GM21390 (cell line): ENCODE measurements at regions not wholly inside any gene's neighbourhood (a gene's known extent, or its start where the extent isn't known, plus 50 kb on each side); places are given as distances from the start of the nearest gene placed in this dataset.

Source experiments
- ATAC-seq: cut with Tn5 transposase; IDR thresholded peaks from one replicate; pipeline ENCODE4 v1.9.1; 2021; ENCODE audit not compliant: unreplicated experiment

DNA sequence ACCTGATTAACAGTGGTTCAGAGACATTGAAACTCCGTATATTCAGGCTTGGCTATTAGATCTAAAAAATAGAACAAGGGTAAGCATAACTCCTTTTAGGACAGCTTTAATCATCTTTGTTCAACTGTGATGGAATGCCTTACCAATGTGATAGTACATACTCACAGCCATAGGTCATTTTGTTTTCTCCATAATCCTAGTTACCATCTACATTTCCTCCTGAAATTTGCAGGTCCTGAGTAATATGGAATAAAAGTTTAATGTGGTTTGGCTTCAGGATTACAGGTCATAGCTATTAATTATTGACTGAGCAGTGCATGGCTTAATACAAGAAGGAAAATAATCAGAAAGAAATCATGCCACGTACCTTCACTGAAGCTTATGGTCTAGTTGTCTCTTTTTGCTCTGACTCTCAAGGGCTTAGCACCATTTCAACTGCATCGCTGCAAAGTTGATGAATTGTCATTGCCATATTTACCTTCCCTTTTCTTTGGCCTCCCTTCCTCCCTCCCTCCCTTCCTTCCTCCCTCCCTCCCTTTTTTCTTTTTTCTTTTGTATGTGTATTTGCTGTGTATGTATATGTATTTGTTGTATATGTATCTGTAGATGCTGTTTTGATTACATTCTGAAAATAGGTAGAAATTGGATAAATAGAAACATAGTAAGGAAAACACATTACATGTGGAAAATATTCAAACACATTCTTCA lies 250.9 kb upstream of the ZNF608 start:
- no peak for ATAC-seq

DNA sequence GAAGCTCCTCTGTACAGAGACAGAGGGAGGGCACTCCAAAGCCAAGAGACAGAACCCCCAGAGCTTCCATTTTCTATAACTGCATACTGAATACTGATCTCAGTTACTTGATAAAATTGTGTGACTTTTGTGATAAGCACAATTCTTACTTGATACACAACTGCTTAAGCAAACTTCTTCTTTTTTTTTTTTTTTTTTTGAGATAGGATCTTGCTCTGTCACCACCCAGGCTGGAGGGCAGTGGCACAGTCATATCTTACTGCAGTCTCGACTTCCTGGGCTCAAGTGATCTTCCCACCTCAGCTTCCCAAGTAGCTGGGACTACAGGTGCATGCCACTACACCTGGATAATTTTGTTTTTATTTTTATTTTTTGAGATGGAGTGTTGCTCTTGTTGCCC lies 252.1 kb upstream of the ZNF608 start:
- ATAC-seq, result no peak

DNA sequence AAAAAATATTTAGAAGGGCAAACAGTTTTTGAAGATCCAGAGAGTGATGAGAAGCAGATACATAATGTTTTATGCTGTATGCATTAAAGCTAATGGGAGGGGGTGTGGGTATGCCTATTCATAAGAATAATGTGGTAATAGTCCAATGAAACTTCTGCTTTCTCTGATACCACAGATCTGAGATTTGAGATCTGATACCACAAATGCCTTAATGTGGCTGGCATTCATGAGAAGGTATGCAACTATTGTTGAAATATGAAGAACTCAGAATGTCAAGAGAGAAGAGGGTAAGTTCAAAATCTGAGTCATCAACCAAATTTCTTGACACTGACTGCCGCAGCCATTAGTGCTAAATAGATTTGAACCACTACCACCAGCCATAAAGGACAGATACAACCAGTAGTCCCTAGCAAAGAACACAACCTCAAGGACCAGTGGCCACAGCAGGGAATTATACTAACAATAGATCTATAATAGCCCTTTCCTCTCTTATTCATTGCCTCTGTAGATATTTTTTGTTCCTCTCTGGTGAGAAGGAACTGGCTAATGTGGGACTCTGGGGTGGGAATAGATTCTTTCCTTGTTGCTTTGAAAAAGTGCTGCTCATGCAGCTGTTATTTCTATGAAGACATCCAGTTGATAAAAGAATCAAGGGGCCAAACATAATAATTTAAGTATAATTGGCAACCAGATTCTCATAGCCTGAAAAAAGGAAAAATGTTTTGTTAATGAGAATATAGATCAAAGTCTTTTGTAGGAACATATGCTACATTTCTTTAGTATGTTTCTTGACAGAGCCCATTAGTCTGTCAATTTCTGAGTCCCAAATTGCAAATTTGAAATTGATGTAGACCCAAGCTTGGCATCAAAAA lies 256.5 kb upstream of the ZNF608 start:
- no peak for ATAC-seq

DNA sequence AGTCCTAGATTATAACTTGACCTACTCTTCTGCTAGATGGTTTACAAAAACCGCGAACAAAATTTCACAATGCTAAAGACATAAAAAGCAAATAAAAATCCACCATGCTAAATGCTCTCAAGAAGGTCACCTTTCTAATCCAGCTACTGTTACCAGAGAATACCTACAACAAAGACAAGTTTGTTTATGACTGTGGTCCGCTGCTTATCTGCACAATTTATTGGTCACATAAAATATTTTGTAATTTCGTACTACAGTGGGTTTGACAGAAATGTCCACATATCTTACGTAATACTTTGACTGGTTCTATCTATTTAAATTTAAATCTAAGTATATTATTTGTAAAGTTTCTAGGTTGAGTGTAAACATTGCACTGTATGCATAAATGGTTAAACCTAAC lies 257.6 kb upstream of the ZNF608 start:
- no peak for ATAC-seq

DNA sequence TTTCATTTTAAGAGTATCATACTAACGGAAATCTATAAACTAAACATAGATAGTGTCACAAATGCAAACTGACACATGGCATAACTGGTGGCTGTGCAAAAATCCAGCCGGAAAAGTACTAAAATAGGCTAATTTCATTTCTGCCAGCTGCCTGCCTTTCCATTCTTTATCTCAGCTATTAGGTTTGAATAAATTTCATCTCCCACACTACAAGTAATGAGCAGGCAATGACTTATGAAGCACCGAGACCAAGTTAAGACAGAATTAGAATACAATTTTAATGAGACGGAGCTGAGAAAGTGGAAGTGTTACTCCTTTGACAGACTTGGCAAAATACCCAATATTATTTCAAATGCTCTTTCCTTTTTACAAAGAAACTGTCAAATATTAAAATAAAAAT lies 258.8 kb upstream of the ZNF608 start:
- ATAC-seq, result peak; percentile 57

DNA sequence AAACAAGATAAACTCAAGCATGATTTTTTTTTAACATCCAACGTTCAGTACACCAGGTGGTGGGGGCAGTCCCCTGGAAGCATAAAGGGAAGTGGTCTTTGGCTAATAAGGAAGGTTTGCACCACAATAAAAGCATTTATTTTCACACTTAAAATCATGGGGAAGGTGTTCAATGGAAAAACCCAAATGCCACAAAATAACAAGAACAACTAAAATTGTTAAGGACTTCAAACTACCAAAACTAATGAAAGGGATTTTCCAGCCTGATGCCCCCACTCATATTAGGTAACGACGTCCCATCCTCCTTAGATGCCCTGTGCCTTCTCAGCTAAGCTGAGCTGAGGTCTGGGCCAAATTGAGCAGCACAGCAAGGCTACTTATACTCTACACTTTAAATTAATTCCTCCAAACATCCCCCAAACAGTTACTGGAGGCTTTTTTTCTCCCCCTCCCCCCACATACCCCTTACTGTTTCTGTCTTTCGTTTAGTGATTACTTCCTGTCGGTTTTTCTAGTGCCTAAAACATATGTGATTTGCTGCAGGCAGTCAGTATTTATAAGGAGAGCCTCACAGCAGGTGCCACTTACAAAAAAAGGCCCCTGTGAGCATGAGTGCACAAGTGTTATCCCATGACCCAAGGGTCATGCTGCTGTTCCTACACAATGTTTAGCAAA lies 259.7 kb upstream of the ZNF608 start:
- ATAC-seq, result peak; percentile 57

DNA sequence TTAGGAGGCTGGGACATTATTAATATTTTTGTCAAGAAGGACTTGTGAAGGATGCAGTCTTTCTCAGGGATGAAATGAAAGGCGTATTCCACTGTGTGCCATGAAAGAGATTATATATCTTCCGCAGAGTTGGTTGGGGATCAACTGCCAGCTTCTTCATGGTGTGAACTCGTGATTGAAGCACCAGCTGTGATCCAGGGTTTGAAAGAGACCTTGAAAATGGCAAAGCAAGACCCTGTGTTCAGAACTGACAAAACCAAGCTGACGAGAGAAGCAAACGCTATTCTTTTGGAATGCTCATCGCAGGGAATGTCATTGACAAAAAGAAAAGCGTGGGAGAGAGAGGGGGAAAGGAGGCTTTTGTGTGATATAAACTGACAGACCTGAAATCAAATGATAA lies 263.9 kb upstream of the ZNF608 start:
- no peak for ATAC-seq

DNA sequence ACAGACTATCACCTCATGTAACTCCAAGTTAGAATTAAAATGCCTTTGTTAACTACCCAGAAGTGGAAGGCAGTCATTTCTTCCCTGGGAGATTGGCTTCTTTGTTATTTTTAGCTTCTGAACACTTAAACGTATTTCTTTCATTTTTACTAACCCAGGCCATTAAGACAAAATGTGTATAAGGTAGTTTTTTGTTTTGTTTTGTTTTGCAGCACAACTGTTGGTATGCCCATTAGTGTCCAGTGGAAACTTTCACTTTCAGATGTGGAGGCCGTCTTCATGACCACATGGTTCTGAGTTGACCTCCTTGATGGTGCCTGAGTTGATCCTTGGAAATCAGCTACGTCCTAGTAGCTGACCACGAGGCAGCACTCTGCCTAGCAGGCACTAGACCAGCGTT lies 264.6 kb upstream of the ZNF608 start:
- peak; percentile 38 for ATAC-seq

DNA sequence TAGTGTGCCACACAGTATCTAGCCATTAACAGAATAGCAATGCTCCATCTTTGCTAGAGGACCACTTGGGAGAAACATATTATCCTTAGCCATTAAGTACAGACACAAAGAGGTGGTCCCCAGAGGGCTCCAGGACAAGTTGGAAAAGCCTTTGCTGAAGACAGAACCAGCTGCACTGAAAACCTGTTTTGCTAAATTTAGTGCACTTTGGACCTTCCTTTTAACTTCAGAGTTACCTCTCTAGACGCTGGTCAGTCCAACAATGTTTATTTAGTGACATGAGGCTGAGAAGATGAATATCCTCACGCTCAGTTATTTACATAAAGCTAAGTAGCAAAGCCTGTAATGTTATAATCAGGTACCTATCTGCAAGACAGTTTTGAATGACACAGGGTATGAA lies 265.0 kb upstream of the ZNF608 start:
- no peak for ATAC-seq

DNA sequence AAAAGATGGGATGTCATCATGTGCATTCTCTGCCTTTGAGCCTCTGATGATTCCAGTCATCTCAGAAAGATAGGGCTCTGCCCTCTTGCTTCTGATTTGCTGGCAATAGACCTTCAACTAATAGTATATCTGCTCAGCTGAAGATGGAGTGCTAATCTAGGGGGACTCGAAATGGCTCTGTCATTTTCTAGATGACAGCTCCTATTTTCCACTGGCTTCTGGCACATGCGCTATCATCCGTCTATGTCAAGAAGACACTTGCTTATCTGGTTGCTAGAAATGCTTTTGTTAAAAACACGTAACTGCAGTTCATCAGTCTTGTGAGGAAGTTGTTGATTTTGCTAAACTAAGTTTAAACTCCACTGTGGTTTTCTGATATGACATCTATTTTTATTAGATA lies 265.5 kb upstream of the ZNF608 start:
- ATAC-seq, result no peak

DNA sequence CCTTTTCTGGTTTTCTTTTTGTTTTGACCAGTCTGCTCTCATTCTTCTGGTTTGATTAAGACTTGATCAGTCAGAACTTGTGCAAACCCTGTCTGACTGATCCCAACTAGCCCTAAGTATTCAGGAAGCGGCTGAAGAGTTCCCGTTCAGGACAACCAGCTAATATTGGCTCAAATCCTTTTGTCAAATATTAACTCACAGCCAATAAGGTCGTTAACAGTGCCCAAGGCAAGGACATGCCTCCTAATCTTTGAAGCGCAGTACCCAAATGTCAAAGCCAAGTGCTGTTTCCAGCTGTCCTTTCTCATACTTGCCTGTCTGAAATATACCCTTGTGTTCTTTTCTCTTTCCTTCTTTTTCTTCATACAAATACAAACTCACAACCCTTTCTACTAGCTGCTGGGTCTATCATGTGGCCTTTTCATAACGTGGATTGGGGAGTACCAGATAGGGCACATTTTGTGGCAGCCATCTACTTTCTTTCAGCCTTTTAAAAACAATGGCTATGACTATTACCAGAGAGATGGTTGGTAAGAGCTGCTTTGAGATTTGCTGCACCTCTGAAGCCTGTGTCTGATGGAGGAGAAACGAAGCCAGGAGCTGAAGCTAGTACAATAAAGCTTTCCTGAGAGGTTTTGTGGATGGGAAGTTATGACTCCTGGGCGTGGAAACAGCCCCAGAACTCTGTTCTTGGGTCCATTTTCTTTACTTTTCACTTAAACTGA lies 266.4 kb upstream of the ZNF608 start:
- no peak for ATAC-seq

DNA sequence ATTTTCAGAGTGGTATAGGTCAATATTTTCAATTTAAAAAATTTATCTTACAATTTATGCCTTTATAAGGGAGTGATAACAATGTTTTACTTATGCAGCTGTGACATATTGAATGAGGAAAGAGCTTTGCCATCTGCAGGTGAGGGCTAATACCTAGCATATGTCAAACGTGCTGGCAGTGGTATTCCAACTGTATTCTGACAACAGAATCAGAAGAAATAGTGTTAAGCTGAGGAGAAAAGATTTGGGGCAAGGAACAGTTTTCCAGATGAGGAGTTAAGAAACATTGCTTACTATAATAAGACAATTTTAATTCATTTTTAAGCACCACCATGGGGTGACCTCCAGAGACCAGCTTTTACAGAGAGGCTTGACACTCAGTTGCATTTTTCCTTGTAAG lies 267.8 kb upstream of the ZNF608 start:
- ATAC-seq, result no peak

DNA sequence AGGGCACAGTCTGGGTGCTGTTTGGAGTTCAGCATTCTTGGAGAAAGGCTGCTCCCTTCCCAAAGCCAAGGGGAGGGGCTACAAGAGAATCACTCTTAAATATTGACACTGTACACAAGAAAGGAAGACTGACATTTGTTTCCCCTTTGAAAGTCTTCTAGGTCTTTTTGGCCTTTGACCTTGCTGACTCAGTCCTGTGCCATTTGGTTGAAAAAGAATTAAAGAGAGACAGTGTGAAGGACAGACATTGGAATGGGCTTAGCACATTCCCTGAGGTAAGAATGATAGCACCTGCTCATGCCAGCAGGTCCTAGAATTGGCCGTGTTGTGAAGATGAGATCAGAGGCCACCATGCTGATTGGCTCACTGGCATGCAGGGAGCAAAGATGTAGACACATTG lies 271.4 kb upstream of the ZNF608 start:
- no peak for ATAC-seq

DNA sequence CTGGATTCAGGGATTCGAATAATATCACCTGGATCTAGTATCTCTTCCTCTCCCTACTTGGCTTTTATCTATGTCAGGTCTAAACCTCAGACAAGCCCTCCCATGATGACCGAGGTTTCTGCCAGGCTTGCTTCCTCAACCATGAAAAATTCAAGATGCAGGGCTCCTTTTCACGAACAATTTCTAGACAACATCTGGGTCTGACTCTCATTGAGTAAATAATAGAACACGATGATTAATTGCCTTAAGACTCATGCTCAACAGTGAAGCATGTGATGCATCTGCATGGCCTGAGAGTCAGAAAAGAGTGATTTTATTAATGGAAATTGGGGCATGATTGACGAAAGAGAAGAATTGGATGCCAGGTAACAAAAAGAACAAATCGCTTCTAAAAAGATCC lies 277.2 kb upstream of the ZNF608 start:
- ATAC-seq, result no peak

DNA sequence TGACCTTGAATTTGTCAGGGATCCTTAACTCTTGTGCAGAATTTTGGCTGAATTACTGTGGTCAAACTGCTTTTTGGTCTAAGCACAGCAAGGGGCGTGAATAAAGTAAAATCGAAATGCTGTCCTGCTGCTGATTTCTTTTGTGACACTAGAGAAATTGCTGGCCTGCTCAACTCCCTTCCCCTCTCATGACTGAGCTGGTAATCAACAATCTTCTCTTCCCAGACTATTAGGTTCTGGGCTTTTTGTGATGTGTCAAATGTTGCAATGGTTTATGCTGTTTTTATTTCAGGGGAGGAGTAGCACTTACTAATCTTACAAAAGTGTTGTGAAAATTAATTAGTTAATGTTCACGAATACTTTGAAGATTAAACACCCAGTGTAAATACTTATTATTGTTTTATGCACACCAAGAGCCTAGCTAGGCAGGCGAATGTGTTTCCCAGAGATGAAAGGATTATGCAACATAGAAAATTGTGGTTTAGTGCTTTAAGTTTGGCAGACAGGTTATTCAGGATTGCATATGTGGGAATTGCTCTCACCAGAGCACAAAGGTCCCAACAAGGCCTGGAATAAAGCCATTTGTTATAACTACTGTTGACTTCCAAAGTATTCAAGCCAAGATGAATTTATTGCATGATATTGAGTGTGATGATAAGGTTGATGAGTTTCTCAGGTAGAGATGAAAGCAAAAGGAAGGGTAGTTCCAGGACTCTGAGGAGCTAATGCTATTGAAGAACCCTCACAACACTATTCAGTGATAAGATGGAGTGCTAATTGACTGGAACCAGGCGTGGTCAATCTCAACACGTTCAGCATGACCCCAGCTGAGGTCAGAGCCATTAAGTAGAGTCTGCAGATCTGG lies 280.7 kb upstream of the ZNF608 start:
- no peak for ATAC-seq

DNA sequence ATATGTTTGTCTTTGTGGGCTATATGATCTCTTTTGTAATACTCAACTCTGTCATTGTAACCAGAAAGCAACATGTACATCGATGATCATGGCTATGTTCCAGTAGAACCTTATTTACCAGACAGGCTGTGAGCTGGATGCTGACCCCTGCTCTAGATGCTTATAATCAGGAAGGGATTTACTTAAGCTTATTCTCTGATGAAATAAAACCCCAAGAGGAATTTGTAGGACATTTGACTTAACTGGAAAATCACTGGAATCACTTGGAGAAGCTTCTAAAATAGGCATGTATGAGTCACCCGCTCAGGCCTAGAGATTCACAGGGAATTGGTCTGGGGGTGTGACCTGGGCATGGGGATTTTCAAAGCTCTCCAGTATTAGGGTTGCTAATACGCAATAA lies 285.8 kb upstream of the ZNF608 start:
- ATAC-seq, result no peak

DNA sequence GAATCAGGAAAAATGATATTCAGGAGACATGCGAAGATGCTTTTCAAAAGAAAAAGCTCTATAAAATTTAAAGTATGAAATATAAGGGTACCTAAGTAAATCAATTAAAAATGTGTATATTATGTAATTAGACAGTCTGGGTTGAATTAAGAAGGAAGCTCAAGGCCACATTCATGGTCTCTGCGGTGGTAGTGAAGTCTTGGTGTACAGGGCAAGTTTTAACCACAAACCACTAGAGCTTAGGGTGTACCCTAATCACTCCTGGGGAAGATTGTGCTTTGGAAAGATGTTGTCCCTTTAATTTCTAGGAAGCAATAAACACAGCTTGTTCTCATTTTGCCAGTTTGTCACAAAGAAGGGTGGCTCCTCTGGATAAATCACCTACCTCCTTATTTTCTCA lies 287.2 kb upstream of the ZNF608 start:
- ATAC-seq, result no peak

DNA sequence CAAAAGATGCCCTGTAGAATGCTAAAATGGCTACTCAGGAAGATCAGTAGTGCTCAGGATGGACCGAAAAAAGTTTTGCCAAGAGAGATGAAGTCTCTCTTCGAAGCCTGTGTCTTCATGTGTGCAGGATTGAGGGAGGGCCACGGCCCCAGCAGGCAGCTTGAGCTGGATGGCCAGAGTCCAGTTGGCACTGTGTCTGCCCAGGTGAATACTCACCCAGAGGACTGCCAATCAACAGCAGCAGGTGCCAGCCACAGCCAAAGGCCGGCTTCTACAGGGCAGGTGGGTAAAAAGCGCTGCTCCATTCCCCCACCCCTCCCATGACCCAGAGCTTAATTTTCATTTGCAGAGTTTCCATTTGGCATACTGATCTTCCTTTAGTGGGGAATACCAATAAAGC lies 287.9 kb upstream of the ZNF608 start:
- no peak for ATAC-seq

DNA sequence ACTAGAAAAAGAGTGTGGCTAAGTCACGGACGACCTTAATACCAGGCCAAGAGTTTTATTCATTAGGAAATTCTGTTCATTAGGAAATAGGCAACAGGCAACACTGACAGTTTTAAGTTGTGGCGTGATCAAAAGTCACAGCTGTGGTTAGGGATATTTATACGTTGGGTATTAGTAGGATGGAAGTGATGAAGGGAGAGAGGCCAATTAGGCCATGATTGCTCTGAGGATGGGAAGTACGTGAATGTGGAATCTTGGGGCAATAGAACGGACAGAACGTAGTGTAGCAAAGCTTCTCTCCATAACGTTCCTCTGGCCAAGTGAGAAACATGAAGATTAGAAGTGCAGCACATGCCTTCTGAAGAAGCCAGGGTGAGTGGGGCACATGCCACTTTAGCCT lies 290.1 kb upstream of the ZNF608 start:
- no peak for ATAC-seq

DNA sequence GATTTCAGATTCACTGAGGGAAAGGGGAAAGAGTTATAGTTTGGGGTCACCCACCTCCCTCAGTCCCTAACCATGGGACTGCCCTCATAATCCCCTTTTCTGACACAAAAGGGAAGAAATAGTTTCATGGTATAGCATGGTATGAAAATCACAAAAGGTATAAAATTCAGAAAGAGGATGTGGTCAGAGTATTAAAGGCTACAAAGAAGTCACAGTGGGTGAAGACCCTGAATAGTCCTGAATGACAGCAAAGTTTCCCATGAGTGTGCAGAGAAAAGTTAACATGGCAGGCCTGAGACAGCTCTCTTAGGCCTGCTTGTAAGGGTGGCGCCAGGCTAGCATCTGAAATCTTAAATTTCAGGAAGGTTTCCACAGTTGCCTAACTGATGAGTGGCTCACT lies 290.6 kb upstream of the ZNF608 start:
- no peak for ATAC-seq
